ENCODE measurements at regions not wholly inside any gene's neighbourhood (a gene's known extent, or its start where the extent isn't known, plus 50 kb on each side); places are given as distances from the start of the nearest gene placed in this dataset.

GRCh38 chr4:79634111-79634510, 226.1 kb upstream of the GK2 start:
- TF ChIP-seq CTCF (conservative IDR thresholded peaks at IDR 0.05; ENCODE audit: low read depth, low read length): no peak
- TF ChIP-seq EZH2 (IDR thresholded peaks at IDR 0.05; ENCODE audit: borderline replicate concordance, low read depth, low read length, poor library complexity, severe bottlenecking): no peak

All from A673 (cell line).